ENCODE measurements at regions not wholly inside any gene's neighbourhood (a gene's known extent, or its start where the extent isn't known, plus 50 kb on each side); places are given as distances from the start of the nearest gene placed in this dataset.

DNA sequence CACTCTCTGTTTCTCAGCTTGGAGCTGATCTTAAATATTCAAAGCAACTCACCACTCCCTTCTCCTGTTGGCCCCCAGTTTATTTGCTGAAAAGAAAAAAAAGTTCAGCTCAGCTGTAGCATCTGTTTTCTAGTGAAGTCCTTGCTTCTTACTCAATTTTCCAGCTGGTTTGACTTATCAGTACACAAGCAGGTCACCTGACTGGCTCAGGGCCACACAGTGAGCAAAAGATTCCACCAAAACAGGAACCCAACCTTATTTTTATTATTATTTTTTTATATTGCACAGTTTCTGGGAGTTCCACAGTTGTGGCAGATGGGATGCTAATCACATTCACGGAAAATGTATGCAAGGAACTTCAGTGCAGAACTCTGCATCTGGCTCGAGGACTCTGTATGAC, 390.7 kb upstream of the RGMA start:
- POLR2A ChIA-PET = no interaction called here
- DNase-seq (ENCODE audit: low read depth) = no peak

DNA sequence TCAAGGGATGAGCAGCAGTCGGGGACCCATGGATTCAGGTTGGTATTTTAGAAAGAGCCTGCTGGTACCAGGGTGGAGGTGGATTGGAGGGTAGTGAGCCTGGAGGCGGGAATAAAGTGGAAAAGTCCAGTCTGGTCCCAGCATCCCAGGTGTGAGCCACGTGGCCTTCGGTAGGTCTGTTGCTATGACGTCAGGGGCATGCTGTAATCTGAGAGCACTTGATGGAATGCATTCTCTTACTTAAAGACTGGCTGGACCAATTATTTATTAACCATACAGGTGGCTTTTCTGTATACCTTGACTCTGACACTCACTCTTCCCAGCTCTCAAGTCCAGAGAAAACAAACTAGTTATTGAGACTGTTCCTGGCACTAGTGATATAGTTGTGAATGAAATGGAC, 389.9 kb upstream of the RGMA start:
- no peaks in the 10 kb centered on the region for H3K27me3 ChIP-seq (ENCODE audit: control insufficient read depth, insufficient read depth, low read length)
- CTCF ChIA-PET = no interaction called here
- POLR2A ChIA-PET = no interaction called here
- no peak overlapping the region for H3K4me3 ChIP-seq (ENCODE audit: low read depth, low read length)
- TF ChIP-seq CTCF (IDR thresholded peaks at IDR 0.05; ENCODE audit: insufficient read depth, low read depth, low read length) = no peak
- H3K36me3 ChIP-seq (ENCODE audit: control insufficient read depth, insufficient read depth, low read length) = no peaks in the 10 kb centered on the region
- no peak for DNase-seq (ENCODE audit: low read depth)

More for the DNA sequence above, 390.7 kb upstream of the RGMA start:
- CTCF ChIA-PET = no interaction called here
- no peak for TF ChIP-seq CTCF (IDR thresholded peaks at IDR 0.05; ENCODE audit: insufficient read depth, low read depth, low read length)
- Histone ChIP-seq H3K36me3 (ENCODE audit: control insufficient read depth, insufficient read depth, low read length) (no peaks in the 10 kb centered on the region), H3K4me3 (ENCODE audit: low read depth, low read length) (no peak overlapping the region), H3K27me3 (ENCODE audit: control insufficient read depth, insufficient read depth, low read length) (no peaks in the 10 kb centered on the region)

DNA sequence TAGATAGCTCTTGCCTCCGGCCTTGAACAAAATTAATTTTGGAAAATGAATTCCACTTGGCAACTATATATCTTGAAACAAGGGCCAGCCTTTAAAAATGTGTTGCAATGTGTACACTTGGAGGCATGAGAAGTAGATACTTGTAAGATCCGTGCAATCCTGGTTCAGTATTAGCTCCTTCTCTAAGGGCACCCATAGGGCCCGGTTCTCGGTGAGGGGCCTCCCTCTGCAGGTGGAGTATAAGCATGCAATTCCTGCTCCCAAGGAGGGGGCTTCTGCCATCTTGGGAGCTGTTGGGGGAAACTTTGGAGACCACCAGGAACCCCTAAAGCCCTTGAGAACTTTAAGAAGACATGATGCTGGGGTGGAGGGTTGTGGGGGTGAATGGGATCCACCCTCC, 388.7 kb upstream of the RGMA start:
- ChIA-PET CTCF (no interaction called here), POLR2A (no interaction called here)
- no peaks in the 10 kb centered on the region for H3K36me3 ChIP-seq (ENCODE audit: control insufficient read depth, insufficient read depth, low read length)
- no peak for TF ChIP-seq CTCF (IDR thresholded peaks at IDR 0.05; ENCODE audit: insufficient read depth, low read depth, low read length)
- no peak overlapping the region for H3K4me3 ChIP-seq (ENCODE audit: low read depth, low read length)
- H3K27me3 ChIP-seq (ENCODE audit: control insufficient read depth, insufficient read depth, low read length) = no peaks in the 10 kb centered on the region
- no peak for DNase-seq (ENCODE audit: low read depth)

GRCh38 chr15:93477188-93477587, 388.2 kb upstream of the RGMA start:
- Histone ChIP-seq H3K27me3 (ENCODE audit: control insufficient read depth, insufficient read depth, low read length) (no peaks in the 10 kb centered on the region), H3K36me3 (ENCODE audit: control insufficient read depth, insufficient read depth, low read length) (no peaks in the 10 kb centered on the region), H3K4me3 (ENCODE audit: low read depth, low read length) (no peak overlapping the region)
- ChIA-PET CTCF (no interaction called here), POLR2A (no interaction called here)
- no peak for TF ChIP-seq CTCF (IDR thresholded peaks at IDR 0.05; ENCODE audit: insufficient read depth, low read depth, low read length)
- DNase-seq (ENCODE audit: low read depth) = no peak

DNA sequence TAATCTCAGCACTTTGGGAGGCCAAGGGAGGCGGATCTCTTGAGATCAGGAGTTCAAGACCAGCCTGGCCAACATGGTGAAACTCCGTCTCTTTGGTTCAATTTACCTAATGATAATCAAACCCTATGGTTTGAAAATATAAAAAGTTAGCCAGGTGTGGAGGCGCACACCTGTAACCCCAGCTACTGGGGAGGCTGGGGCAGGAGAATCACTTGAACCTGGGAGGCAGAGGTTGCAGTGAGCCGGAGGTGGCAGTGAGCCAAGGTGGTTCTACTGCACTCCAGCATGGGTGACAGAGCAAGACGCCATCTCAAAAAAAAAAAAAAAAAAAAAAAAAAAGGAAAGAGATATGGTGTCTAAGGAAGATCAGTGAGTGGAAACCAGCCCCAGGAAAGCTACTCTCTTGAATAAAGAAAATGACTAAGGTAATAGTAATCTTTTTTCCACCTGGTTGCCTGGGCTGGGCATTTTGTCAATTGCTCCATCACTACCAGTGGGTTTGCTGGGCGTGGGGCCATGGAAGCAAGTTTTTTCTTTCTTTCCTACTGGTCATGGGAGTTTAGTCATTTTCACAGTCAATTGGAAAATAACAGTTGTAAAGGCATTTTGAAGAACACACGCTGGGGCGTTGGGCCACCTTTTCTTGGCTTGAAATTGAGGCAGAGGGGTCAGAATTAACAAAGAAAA, 387.6 kb upstream of the RGMA start:
- ChIA-PET CTCF (no interaction called here), POLR2A (no interaction called here)
- no peak for TF ChIP-seq CTCF (IDR thresholded peaks at IDR 0.05; ENCODE audit: insufficient read depth, low read depth, low read length)

More for the DNA sequence above, 387.6 kb upstream of the RGMA start:
- DNase-seq (ENCODE audit: low read depth) = no peak
- Histone ChIP-seq H3K4me3 (ENCODE audit: low read depth, low read length) (no peak overlapping the region), H3K36me3 (ENCODE audit: control insufficient read depth, insufficient read depth, low read length) (no peaks in the 10 kb centered on the region), H3K27me3 (ENCODE audit: control insufficient read depth, insufficient read depth, low read length) (no peaks in the 10 kb centered on the region)

Data from BJ (cell line).